Mucosa of descending colon (tissue), 3 donors: ENCODE measurements at regions not wholly inside any gene's neighbourhood (a gene's known extent, or its start where the extent isn't known, plus 50 kb on each side); places are given as distances from the start of the nearest gene placed in this dataset.
"Not testable (repeated sequence)": the region's sequence is repeated elsewhere in the genome, so short reads cannot be mapped to it uniquely, and the experiment has no call there.

Source experiments
- ATAC-seq: fragments of 200-7000 bp; cut with Tn5 transposase; one replicate; pipeline ENCODE4 v1.9.1; 2020; ENCODE audit warnings: mild to moderate bottlenecking, moderate library complexity
- DNase-seq, 3 donors: peaks; one replicate each; pipeline ENCODE4 v3.0.0-alpha.2; 2020
- H3K36me3 ChIP-seq: fragments of 200-600 bp; one replicate; pipeline ENCODE4 v1.8.0; 2021; ENCODE audit warnings: low read depth, mild to moderate bottlenecking
- H3K4me1 ChIP-seq: fragments of 200-600 bp; one replicate; pipeline ENCODE4 v1.8.0; 2021; ENCODE audit warnings: low read depth, mild to moderate bottlenecking
- H3K4me3 ChIP-seq: fragments of 200-600 bp; one replicate; pipeline ENCODE4 v1.8.0; 2021; ENCODE audit warnings: mild to moderate bottlenecking
- H3K9me3 ChIP-seq: fragments of 200-600 bp; one replicate; pipeline ENCODE4 v1.8.0; 2021; ENCODE audit warnings: mild to moderate bottlenecking
- CTCF ChIP-seq: fragments of 200-600 bp; IDR thresholded peaks from one replicate; pipeline ENCODE4 v1.8.0; 2022; ENCODE audit warnings: antibody characterized with exemption, mild to moderate bottlenecking
- intact Hi-C, 2 donors: fragments of 100-400 bp; cut with DNase I in 1 of 2; cut with micrococcal nuclease in 1 of 2; formaldehyde crosslinking; loops; one replicate each; pipeline versions ENCODE4 v1.11.0 to v1.11.1; 2022; cut with DNase I, micrococcal nuclease
- donor health status: DM: no; HTN: no; CAD: no; lungs with moderate emphysema.
- donor health status: DM: no; HTN: no; CAD: no.
- donor health status: DM: no; HTN: yes; CAD: no.

GRCh38 chr6:77097940-77098339, 365.4 kb downstream of the HTR1B start:
- Histone ChIP-seq H3K36me3 (no peaks in the 10 kb centered on the region), H3K4me1 (no peaks in the 10 kb centered on the region), H3K9me3 (no peaks in the 10 kb centered on the region), H3K4me3 (no peak overlapping the region)
- TF ChIP-seq CTCF, result no peak
- DNase-seq, result no peak
- intact Hi-C loops, result no loop called here
- ATAC-seq, result no peak

GRCh38 chr6:77095936-77096627, 367.2 kb downstream of the HTR1B start:
- TF ChIP-seq CTCF, result no peak
- DNase-seq (no peak), ATAC-seq (no peak)
- intact Hi-C loops, result no loop called here
- Histone ChIP-seq H3K9me3 (peaks cover 2% of the 10 kb centered on the region), H3K4me3 (no peak overlapping the region), H3K36me3 (no peaks in the 10 kb centered on the region), H3K4me1 (no peaks in the 10 kb centered on the region)

- Histone ChIP-seq H3K36me3 (no peaks in the 10 kb centered on the region), H3K4me3 (no peak overlapping the region), H3K9me3 (peaks cover 2% of the 10 kb centered on the region), H3K4me1 (no peaks in the 10 kb centered on the region)
- DNase-seq (no peak), ATAC-seq (no peak)
- TF ChIP-seq CTCF, result no peak
- intact Hi-C loops, result no loop called here
Measured at GRCh38 chr6:77094821-77095220, 368.5 kb downstream of the HTR1B start.

GRCh38 chr6:77092971-77093370, 370.3 kb downstream of the HTR1B start:
- DNase-seq, result no peak
- intact Hi-C loops, result no loop called here
- H3K4me1 ChIP-seq, result no peaks in the 10 kb centered on the region
- no peaks in the 10 kb centered on the region for H3K36me3 ChIP-seq
- peaks cover 4% of the 10 kb centered on the region for H3K9me3 ChIP-seq
- no peak overlapping the region for H3K4me3 ChIP-seq
- no peak for ATAC-seq
- TF ChIP-seq CTCF, result no peak

GRCh38 chr6:77089776-77090175, 373.5 kb downstream of the HTR1B start:
- no peak for TF ChIP-seq CTCF
- no peak for ATAC-seq
- DNase-seq, result no peak
- no peaks in the 10 kb centered on the region for H3K36me3 ChIP-seq
- peaks cover 4% of the 10 kb centered on the region for H3K9me3 ChIP-seq
- H3K4me3 ChIP-seq, result no peak overlapping the region
- intact Hi-C loops, result no loop called here
- no peaks in the 10 kb centered on the region for H3K4me1 ChIP-seq

- H3K36me3 ChIP-seq, H3K4me3 ChIP-seq, intact Hi-C loops, ATAC-seq, H3K9me3 ChIP-seq, DNase-seq, H3K4me1 ChIP-seq: not testable (repeated sequence)
Measured at GRCh38 chr6:77087794-77088318, 375.4 kb downstream of the HTR1B start.
